Colonic mucosa (tissue), 4 donors: ENCODE measurements at regions not wholly inside any gene's neighbourhood (a gene's known extent, or its start where the extent isn't known, plus 50 kb on each side); places are given as distances from the start of the nearest gene placed in this dataset.

Source experiments
- DNase-seq: peaks from one replicate; pipeline ENCODE4 v3.0.0-alpha.2; 2020
- H3K27ac ChIP-seq: fragments of 200-600 bp; one replicate; pipeline ENCODE4 v1.8.0; 2021
- H3K27me3 ChIP-seq: fragments of 200-600 bp; one replicate; pipeline ENCODE4 v1.8.0; 2021
- H3K36me3 ChIP-seq: fragments of 200-600 bp; one replicate; pipeline ENCODE4 v1.8.0; 2021
- H3K4me1 ChIP-seq: fragments of 200-600 bp; one replicate; pipeline ENCODE4 v1.8.0; 2021; ENCODE audit warnings: mild to moderate bottlenecking
- H3K4me3 ChIP-seq: fragments of 200-600 bp; one replicate; pipeline ENCODE4 v1.8.0; 2021
- H3K9ac ChIP-seq, 2 donors: one replicate each; pipeline ENCODE4 v1.7.0; 2013; ENCODE audit warnings: control low read depth in 2 of 2, low read depth in 2 of 2, low read length in 2 of 2
- H3K9me3 ChIP-seq: fragments of 200-600 bp; one replicate; pipeline ENCODE4 v1.8.0; 2021
- CTCF ChIP-seq: fragments of 200-600 bp; IDR thresholded peaks from one replicate; pipeline ENCODE4 v1.8.0; 2022; ENCODE audit warnings: antibody characterized with exemption, mild to moderate bottlenecking
- intact Hi-C: fragments of 100-400 bp; cut with DNase I; formaldehyde crosslinking; loops from one replicate; pipeline ENCODE4 v1.14.1; 2022
- donor health status: healthy.
- donor health status: DM: no; HTN: no; CAD: no.
- donor health status: DM: no; HTN: no; CAD: no.

GRCh38 chr12:131254374-131254773, 300.7 kb downstream of the ADGRD1 start:
- H3K9ac ChIP-seq: no peak overlapping the region
- no peak for DNase-seq
- no peaks in the 10 kb centered on the region for H3K9me3 ChIP-seq
- no peaks in the 10 kb centered on the region for H3K4me1 ChIP-seq
- intact Hi-C loops: no loop called here
- no peaks in the 10 kb centered on the region for H3K27me3 ChIP-seq
- no peak for TF ChIP-seq CTCF
- no peak overlapping the region for H3K27ac ChIP-seq
- H3K4me3 ChIP-seq: no peak overlapping the region
- no peaks in the 10 kb centered on the region for H3K36me3 ChIP-seq

- H3K9ac ChIP-seq: no peak overlapping the region
- no peak overlapping the region for H3K27ac ChIP-seq
- no peaks in the 10 kb centered on the region for H3K9me3 ChIP-seq
- H3K27me3 ChIP-seq: no peaks in the 10 kb centered on the region
- intact Hi-C loops: no loop called here
- DNase-seq: no peak
- no peak for TF ChIP-seq CTCF
- H3K4me3 ChIP-seq: no peak overlapping the region
- no peaks in the 10 kb centered on the region for H3K36me3 ChIP-seq
- H3K4me1 ChIP-seq: no peaks in the 10 kb centered on the region
These were observed 304.7 kb downstream of the ADGRD1 start for GRCh38 chr12:131258398-131258797.

- intact Hi-C loops: no loop called here
- no peak overlapping the region for H3K4me3 ChIP-seq
- no peak for DNase-seq
- H3K27ac ChIP-seq: no peak overlapping the region
- no peaks in the 10 kb centered on the region for H3K9me3 ChIP-seq
- H3K4me1 ChIP-seq: no peaks in the 10 kb centered on the region
- H3K27me3 ChIP-seq: no peaks in the 10 kb centered on the region
- H3K9ac ChIP-seq: no peak overlapping the region
- TF ChIP-seq CTCF: no peak
- H3K36me3 ChIP-seq: no peaks in the 10 kb centered on the region
These were observed 306.7 kb downstream of the ADGRD1 start for GRCh38 chr12:131260251-131260905.

- TF ChIP-seq CTCF: no peak
These were observed 307.2 kb downstream of the ADGRD1 start for GRCh38 chr12:131260954-131261353.

GRCh38 chr12:131261906-131262305, 308.2 kb downstream of the ADGRD1 start:
- intact Hi-C loops: no loop called here
- DNase-seq: no peak
- H3K9ac ChIP-seq: no peak overlapping the region
- no peaks in the 10 kb centered on the region for H3K4me1 ChIP-seq
- H3K9me3 ChIP-seq: no peaks in the 10 kb centered on the region
- no peaks in the 10 kb centered on the region for H3K36me3 ChIP-seq
- no peak overlapping the region for H3K27ac ChIP-seq
- no peak overlapping the region for H3K4me3 ChIP-seq
- no peak for TF ChIP-seq CTCF
- no peaks in the 10 kb centered on the region for H3K27me3 ChIP-seq

More at GRCh38 chr12:131260954-131261353, 307.2 kb downstream of the ADGRD1 start:
- no peak for DNase-seq
- Histone ChIP-seq H3K9me3 (no peaks in the 10 kb centered on the region), H3K9ac (no peak overlapping the region), H3K27ac (no peak overlapping the region), H3K4me3 (no peak overlapping the region), H3K4me1 (no peaks in the 10 kb centered on the region), H3K27me3 (no peaks in the 10 kb centered on the region), H3K36me3 (no peaks in the 10 kb centered on the region)
- intact Hi-C loops: no loop called here
